Suppressor macrophage treated with lipopolysaccharide for 1 hour (primary cell): ENCODE measurements at regions not wholly inside any gene's neighbourhood (a gene's known extent, or its start where the extent isn't known, plus 50 kb on each side); places are given as distances from the start of the nearest gene placed in this dataset.

ENCODE experiments used
- DNase-seq, 3 donors: peaks; one replicate each; pipeline ENCODE4 v3.0.0-alpha.2; 2020 to 2022

DNA sequence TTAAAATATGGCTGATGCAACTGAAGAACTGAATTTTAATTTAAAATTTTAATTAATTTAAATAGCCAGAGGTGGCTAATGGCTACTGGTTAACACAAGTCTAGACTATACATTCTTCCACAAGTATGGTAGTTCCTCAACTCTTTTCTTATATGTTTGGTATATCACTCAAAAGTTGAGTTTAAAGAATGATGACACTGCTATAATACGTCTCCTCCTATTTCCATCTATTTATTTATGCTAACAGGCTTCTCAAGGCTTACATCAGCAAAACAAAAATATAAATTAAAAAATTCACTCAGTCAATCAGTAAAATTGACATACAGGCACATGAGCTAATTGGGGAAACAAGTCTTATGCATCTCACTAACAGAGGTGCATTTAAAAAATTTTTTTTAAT lies 227.9 kb upstream of the PMFBP1 start:
- no peak for DNase-seq

DNA sequence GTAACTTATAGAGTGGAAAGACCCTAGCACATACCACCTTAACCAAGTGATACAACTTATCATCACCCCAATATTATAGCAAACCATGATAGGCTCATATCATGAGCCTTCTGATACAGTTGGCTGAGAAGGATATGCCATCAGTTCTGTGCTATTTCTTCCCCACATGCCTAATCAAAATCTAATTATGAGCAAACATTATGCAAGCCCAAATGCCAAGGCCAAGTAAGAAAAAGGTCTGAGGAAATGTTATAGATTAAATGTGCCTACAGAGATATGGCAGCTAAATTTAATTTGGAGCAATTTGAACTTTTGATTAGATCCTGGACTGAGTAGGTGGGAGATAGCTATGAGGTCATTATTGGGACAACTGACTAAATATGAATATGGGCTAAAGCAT lies 225.9 kb upstream of the PMFBP1 start:
- DNase-seq: no peak

DNA sequence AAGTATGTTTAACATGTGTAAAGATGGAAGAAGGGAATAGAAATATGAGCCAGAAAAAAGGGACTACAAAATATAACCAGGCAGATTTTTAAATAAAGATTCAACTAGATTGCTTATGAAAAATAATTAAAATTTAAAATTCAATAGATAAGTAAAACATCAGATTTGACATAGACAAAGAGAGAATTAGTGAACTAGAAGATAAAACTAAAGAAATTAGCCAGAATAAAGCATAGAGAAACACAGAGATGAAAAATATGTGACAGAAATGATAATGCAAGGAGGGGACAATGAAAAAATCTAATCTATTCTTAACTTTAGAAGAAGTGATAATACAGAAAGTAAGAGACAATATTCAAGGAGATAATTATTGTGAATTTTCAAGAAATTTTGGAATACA lies 222.6 kb upstream of the PMFBP1 start:
- DNase-seq: no peak

DNA sequence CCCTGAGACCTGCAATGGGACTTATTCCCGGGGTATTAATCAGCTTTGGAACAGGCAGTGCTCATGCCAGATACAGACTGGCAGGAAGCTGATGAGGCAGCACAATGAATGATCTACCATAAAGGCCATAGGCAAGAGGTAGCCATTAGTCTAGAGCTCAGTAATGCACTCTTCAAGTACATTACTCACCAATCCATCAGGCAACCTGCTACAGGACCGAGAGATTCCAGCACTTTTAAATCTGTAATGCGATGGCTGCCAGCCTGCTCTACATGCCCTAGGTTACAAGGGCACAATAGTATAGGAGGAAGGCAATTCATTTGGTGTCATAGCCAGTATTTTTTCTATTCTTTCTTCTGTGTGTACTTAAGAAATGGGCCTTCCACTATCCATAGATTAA lies 217.8 kb upstream of the PMFBP1 start:
- no peak for DNase-seq

DNA sequence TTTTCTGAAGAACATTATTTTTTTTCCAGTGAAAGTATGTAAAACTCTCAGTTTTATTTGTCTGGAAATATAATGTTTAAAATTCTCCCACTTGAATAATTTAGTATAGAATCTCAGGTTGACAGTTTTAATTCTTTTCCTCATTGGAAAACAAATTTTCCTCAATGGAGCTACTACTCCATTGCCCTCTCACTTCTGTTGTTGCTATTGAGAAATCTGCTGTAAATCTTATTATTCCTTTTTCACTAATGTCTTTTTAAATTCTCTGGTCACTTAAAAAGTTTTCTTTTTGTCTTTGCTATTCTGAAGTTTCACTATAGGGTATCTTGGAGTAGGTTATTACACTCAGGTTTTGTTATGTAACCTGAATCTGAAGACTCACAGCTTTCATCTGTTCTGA lies 216.1 kb upstream of the PMFBP1 start:
- DNase-seq: no peak

DNA sequence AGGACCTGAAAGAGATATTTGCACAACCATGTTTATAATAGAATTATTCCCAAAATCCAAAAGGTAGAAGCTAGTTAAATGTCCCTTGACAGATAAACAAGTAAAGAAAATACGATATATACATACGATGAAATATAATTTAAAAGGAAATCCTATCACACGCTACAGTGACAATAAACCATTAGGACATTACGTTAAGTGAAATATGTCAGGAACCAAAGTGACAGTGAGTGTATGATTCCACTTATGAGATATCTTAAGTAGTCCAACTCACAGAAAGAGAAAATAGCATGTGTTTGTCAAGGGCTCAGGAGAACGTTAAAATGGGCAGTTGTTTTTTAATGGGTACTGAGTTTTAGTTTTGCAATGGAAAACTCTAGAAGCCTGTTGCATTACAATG lies 212.7 kb upstream of the PMFBP1 start:
- DNase-seq: no peak

DNA sequence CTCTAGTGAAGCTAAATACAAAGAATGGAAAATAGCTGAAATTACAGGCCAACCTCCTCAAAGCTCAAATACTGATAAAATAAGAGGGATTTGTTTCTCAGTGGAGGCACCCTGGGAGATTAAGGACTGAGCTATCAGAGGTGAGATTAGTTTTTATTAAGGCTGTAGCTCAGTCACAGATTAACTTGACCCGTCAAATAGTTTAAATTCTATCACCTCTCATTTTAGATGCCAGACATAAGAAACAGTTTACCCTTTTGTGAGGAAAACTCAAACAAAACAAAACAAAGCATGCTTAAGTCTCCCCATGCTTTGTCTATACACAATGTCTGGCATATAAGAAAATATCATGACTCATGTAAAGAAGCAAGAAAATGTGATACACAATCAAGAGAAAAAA lies 208.3 kb upstream of the PMFBP1 start:
- DNase-seq: no peak

DNA sequence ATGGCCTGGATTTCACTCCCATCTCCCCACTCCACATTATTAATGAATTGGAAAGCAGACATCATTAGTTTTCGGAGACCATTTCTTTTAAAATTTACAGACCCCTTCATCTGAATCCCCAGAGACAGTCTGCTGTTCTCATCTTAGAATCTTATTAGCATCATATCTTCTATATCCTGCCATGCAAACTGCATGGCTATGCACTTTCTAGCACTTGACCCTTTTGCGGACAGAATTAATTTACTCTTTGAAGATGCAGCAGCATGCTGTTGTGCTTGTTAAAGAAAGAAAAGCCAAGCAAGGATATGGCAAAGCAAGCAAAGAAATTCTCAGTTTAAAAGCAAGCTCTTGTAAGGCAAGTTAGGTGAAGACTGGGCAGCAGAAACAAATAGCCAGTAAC lies 201.2 kb upstream of the PMFBP1 start:
- DNase-seq: no peak

DNA sequence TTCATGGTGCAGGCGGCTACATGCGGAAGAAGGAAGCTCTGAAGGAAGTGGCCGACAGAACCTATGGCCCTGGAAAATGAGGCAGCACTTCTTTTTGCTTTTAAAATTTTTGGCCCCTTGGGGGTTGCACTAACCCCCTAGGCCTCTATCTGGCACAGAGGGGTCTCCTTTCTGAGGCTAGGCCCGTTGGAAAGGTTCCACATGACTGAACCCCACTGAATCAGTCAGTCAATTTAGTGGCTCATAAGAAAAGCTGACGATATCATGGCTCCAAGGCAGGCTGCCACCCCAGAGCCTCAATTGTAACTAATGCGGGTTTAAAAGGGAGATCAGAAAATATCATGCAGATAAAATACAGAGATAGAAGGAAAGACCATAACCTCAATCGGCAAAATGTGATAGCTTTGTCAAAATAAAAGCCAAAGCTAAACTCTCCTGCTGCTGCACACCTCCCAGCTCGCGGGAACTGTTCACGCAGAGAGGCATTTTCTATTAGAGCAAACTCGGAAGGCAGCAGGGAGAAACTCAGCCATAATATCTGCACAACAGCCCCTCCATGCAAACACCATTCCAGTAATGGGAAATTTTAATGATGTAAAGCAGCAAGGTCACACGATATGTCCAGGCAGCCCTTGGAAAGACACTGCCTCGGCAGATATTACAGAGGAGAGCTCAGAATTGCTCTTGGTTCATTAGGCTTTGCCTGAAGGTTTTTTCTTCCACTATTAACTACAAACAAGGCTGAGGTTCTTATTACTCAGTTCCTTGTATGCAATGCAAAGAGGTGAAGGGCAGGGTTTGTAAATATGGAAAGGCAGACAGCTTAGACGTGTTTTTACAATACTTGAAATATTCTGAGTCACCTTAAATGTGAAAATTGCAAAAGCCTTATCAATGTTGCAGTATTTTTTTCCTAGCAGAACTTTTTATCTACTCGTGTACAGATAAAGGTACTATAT lies 200.4 kb upstream of the PMFBP1 start:
- DNase-seq: no peak

DNA sequence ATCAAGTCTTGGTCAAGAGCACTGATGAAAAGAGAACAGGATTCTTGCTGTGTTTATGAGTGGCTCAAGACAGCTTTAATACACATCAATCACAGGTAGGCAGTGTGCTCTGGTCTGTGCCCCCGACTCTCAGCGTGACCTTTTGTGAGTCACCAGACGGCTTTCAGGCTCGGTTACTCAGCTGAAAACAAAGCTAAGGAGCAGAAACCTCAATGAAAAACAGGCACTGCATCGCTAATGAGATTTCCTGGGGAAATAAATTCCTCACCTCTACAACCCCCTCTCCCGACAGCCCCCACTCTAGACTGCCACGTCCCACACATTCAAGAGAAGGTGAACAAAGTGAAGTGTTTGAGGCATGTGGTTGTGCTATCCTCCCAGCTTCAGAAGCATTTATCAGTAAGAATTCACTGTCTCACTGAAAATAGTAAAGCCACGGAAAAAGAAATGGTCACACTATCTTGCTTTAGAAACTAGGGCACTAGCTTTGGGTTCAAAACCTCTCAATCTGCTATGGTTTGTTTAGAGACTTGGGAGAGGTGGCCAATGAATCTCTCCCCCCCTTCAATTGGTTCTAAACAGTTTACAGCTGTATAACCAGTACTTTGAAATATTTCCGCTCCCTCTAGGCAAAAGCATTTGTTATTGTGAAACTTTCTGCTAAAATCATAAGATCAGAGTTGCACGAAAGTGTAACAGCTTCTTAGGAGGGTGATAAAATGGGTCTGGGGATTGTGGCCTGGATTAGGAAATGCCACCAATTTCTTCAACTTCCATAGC lies 199.5 kb upstream of the PMFBP1 start:
- DNase-seq: no peak

DNA sequence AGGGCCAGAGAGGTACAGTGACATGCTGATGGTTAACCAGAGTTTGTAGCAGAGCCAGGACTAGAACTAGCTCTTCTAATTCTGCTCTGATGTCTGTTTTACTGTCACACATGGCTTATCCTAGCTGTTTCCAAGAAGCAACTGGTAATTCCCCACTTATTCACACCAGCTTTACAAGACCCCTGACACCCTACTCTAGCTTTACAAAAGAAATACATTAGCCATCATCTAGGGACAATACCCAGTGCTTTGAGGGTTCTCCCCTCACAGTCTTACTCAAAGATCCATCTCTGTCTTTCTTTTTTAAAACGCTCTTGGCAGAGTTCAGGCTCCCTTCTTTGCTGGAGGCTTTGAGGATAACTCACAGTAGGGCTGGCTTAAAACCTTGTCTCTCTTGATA lies 197.3 kb upstream of the PMFBP1 start:
- no peak for DNase-seq

DNA sequence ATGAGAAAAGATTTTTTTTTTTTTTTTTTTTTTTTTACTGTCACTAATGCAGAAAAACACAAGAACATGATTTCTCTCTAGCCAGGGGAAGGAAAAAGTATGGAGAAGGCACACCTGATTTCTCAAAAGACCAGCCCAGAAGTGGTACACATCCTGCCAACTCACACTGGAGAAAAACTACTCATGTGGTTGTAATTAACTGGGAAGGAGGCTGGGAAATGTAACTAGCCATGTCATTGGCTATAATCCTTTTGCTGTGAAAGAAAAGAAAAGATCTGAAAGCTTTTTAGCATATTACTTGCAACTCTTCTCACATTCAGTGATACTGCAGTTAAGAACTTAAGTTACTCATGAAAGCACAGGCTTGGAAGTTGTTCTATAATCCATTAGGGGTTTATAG lies 195.9 kb upstream of the PMFBP1 start:
- no peak for DNase-seq

DNA sequence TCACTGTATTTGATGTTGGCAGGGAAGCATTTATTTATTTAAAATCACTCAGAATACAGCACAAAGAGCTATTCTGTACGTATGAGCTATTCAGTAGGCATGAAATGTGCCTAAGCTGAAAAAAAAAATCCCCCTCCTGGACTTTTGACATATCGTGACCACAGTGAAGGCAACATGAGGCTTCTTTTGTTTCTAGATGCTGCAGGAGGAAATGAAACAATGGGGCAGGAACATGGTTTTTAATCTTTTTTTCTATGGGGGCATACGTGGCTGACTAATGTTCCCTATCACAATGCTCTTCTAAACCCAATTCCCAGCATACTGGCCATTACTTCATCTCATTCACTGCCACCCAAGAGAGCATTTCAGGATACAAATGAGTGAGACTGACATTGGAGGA lies 191.0 kb upstream of the PMFBP1 start:
- peak; percentile 10 to 35 (median 19) for DNase-seq

DNA sequence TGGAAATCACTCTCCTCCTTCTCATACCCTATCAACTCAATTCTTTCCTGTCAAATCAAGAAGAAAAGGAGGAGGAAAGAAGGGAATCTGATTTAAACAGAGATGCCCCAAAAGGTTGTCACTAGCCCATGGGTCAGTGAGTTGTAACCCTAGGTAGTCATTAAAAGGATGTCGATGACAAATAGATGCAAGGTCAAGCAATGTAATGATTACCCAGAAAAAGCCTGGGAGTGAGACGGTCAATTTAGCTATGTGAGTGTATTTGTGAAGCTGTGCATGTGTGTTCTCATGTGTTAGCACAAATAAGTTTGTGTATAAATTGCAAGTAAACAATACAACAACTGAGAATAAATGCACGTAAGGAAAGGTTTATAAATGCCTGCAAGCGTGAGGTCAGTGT lies 190.5 kb upstream of the PMFBP1 start:
- DNase-seq: no peak

DNA sequence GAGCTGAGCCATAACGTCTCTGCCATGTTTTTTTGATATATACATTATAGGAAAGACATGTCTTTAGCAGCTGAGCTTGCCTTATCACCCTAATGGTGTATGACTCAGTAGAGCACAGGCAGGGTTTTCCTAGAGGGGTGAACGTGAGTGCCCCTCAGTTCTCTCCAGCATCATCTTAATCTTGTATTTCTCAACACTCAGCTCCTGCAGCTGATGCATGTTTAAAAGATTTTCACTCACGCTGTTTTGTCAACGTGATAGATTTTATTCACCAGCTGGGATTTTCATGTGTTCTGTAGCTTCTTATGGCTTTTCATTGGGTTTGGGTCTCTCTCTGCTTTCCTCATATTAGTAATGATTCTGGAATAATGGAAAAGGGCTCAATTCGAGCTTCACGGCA lies 186.0 kb upstream of the PMFBP1 start:
- no peak for DNase-seq

DNA sequence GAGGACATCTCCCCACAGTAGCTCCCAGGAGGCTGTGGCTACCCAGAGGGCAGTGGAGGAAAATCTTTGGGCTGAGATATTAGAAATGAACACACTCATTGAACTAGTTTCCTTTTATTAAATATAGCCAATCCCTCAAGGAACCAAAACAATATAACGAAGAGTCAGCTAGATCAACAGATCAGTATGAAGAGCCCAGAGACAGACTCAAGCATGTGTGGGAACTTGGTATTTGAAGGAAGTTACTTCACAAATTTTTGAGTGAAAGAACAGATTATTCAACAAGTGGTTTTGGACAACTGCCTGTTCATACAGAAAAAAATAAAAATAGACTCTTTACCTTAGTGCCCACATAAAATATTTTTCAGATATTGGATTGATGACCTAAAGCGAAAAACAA lies 183.6 kb upstream of the PMFBP1 start:
- DNase-seq: no peak

DNA sequence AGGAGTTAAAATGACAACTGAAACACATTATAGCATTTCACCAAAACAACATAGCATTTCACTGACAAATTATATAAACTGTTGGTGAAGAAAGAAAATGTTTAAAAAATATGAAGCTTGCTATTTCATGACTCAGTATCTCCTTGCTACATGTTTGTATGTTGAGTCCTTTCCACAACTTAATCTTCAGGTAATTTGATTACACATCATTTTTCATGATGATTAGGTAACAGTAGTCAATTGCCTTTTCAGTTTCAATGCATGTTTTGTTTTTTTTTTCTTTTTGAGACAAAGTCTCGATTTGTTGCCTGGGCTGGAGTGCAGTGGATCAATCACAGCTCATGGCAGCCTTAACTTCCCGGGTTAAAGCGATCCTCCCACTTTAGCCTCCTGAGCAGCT lies 177.8 kb upstream of the PMFBP1 start:
- DNase-seq: no peak

DNA sequence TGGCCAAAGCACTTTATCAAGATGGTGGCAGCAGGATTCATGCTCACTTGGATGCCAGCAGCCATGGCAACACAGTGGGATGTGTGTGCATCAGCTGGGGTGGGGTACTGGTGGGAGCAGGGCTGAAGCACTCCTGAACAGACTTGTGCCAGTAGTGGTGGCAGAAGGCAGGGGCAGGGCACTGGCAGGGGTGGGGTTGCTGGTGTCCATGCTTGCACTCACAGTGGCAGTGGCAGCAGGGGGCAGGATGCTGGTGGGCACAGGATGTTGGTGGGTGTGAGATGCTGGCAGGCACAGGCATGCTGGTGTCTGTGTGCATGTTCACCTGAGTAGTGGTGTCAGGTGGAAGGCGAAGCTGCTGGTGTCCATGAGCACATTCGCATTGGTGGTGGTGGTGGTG lies 161.0 kb upstream of the PMFBP1 start:
- no peak for DNase-seq

DNA sequence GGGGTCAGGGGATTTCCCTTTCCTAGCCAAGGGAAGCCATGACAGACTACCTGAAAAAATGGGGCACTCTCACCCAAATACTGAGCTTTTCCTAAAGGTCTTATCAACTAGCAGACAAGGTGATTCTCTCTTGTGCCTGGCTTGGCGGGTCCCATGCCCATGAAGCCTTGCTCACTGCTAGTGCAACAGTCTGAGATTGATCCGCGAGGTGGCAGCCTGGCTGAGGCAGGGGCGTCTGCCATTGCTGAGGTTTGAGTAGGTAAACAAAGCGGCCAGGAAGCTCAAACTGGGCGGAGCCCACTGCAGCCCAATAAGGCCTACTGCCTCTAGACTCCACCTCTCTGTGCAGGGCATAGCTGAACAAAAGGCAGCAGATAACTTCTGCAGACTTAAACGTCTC lies 152.6 kb upstream of the PMFBP1 start:
- DNase-seq: no peak

DNA sequence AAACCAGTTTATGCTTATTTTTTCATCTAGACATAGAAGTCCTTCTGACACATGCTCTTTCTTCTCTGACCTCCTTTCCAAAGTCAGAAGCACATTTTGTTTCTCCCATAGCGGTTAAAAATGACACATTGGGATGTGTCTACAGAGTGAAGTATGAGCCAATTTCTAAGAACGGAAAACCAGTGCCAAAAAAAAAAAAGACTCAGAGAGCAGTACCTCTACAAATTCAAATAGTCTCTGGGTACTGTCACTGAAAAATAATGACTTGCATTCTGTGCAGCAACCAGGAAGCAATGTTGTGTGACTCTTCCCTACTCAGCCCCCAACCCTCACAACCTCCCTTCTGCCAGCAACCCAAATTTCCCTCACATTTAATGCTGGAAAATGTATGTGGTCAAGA lies 145.5 kb upstream of the PMFBP1 start:
- DNase-seq: peak in 2 of 3 donors; percentile 14 to 19

DNA sequence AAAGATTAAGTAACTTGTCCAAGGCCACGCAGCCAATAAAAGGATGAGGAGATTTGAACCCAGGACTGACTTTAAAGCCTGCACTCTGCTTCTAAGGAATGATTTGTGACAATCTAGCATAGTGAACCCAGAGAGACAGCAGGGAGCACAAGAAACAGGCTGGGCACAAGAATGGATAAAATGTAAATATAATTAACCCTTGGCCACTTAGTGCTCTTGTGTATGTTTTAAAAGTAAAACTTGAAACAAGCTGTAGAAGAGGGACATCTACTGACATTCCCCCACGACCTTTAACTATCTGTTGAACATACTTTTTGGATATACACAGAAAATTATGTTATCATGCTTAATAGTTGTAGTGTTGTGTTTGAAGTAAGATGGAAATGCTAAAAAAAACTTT lies 141.9 kb upstream of the PMFBP1 start:
- DNase-seq: no peak

DNA sequence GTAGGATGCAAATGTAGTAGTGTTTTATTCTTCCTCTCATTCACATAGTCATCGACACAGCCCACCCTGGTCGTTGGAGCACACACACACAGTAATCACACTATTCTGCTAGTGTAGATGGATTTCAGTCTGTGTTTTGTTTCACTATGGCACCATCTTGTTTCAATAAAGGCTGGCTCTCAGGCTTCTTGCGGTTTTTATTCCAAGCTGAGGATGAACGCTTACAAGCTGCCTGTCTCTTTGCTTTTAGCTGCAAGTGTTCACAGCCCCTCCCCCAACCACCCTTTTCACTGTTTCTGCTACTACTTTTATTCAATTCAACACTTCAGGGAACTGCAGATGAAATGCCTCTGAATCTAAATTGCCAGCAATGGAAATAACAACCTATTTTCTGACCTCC lies 140.9 kb upstream of the PMFBP1 start:
- DNase-seq: no peak

DNA sequence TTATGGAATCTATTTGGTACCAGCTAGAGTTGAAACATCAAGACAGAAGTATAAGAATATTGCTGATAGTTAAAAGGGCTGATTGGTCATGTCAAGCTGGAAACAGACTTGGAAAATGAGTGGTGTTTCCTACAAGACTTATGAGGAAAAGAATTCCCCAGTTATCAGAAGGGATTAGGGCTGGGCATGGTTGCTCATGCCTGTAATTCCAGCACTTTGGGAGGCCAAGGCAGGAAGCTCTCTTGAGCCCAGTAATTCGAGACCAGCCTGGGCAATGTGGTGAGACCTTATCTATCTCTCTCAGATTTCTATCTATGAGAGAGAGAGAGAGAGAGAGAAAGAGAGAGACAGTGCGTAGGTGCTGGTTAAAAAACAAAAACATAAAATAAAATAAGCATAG lies 139.5 kb upstream of the PMFBP1 start:
- DNase-seq: no peak

DNA sequence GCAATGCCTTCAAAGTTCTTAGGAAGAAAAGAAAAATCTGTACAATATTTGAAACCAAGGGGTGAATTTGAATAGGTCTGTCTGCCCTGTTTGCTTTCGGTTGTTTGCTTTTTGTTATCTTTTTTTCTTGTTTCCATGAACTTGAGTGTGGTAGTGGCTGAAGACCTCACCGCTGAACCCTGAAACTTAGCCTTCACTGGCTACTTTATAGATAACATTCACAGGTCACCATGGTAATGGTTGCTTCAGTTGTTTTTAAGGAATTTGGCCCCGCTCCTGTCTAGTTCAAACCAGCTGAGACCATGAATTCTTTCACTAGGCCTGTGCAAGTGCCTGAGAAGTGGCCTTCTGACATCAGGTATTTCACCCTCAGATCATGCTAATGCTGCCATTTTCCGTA lies 137.0 kb upstream of the PMFBP1 start:
- no peak for DNase-seq
